ENCODE measurements at regions not wholly inside any gene's neighbourhood (a gene's known extent, or its start where the extent isn't known, plus 50 kb on each side); places are given as distances from the start of the nearest gene placed in this dataset.

DNA sequence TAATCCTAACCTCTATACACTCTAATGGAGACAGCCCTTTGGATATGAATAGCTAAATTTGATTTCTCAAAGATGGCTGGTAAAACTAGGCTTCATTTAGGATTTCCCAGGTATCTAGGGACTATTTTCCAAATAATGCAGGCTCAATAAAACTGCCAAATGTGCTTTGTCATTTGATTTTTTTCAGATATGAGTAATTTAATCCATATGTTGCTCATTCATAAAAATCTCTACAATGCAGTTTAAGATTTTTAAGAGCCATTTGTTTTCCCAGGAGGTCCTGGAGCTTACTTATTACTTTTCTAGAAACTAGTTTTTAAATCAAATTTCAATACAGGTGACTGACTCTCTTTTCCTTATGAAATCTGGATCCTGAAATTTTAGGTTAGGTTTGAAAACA, 349.3 kb upstream of the SLC24A2 start:
- TF ChIP-seq, protein P1, sequence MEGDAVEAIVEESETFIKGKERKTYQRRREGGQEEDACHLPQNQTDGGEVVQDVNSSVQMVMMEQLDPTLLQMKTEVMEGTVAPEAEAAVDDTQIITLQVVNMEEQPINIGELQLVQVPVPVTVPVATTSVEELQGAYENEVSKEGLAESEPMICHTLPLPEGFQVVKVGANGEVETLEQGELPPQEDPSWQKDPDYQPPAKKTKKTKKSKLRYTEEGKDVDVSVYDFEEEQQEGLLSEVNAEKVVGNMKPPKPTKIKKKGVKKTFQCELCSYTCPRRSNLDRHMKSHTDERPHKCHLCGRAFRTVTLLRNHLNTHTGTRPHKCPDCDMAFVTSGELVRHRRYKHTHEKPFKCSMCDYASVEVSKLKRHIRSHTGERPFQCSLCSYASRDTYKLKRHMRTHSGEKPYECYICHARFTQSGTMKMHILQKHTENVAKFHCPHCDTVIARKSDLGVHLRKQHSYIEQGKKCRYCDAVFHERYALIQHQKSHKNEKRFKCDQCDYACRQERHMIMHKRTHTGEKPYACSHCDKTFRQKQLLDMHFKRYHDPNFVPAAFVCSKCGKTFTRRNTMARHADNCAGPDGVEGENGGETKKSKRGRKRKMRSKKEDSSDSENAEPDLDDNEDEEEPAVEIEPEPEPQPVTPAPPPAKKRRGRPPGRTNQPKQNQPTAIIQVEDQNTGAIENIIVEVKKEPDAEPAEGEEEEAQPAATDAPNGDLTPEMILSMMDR (IDR thresholded peaks at IDR 0.05; ENCODE audit: low read length), result no peak
- no peak for TF ChIP-seq EZH2 (IDR thresholded peaks at IDR 0.05; ENCODE audit: borderline replicate concordance, low read length)
